ENCODE measurements at regions not wholly inside any gene's neighbourhood (a gene's known extent, or its start where the extent isn't known, plus 50 kb on each side); places are given as distances from the start of the nearest gene placed in this dataset.

DNA sequence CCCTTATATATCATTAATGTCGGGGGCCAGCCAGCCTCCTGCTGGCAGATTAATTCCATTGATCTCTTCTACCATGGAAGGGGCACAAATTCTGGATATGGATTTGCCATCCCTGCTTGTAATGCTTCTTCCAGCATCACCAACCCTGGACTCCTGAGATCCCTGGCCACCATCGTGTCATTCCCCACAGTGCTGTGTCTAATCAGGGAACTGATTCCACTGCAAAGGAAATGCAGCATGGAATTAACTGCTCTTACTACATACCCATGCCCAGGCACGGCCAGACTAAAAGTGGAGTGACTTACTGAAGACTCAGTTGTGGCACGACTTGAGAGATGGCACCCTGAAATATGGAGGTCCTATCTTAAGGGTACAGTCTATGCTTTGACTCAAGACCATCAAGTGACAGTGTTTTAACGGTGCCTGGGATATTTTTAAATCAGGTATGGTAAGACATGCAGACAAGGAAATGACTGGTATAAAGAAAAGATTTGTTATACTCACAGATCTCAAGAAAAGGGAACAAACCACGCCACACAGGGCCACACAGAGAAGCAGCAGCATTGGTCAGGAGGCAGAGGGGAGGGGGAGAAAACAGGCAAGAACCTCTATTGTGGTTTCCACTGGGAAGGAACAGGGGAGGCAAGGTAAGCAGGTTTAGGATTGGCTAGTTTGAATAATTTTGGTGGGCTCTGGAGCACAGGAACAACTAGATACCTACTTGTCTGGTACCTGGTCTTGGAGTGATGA lies 65.1 kb downstream of the IGLL5 start:
- TF ChIP-seq POLR2A (IDR thresholded peaks at IDR 0.05; ENCODE audit: low read depth, low read length), result no peak
- no peak for TF ChIP-seq POLR2AphosphoS5 (IDR thresholded peaks at IDR 0.05; ENCODE audit: low read depth, low read length)
